CD14-positive monocyte (primary cell): ENCODE measurements at regions not wholly inside any gene's neighbourhood (a gene's known extent, or its start where the extent isn't known, plus 50 kb on each side); places are given as distances from the start of the nearest gene placed in this dataset.

Experiments used
- DNase-seq, 3 donors: peaks; one replicate each; pipeline ENCODE4 v3.0.0-alpha.2; 2011 to 2022
- H2AFZ ChIP-seq: 2 replicates; pipeline ENCODE4 v1.6.0; 2012; ENCODE audit warnings: mild to moderate bottlenecking, low read depth, low read length, inconsistent platforms; ENCODE audit not compliant: insufficient read depth, poor library complexity, severe bottlenecking
- H3K27ac ChIP-seq, 2 donors: 1 replicate in 1 of 2; 2 replicates in 1 of 2; pipeline ENCODE4 v1.5.1; 2012 to 2013; ENCODE audit warnings: low read length in 2 of 2, control low read depth in 1 of 2, inconsistent platforms in 1 of 2, low read depth in 1 of 2, mild to moderate bottlenecking in 1 of 2
- H3K27me3 ChIP-seq, 2 donors: one replicate each; pipeline versions ENCODE4 v1.6.0 to v1.6.1; 2011 to 2013; ENCODE audit warnings: low read length in 2 of 2; ENCODE audit not compliant: control insufficient read depth in 2 of 2, insufficient read depth in 2 of 2
- H3K36me3 ChIP-seq, 2 donors: replicated peaks in 1 of 2; 1 replicate in 1 of 2; 2 replicates in 1 of 2; pipeline versions ENCODE4 v1.5.1 to v1.6.1; 2012 to 2013; ENCODE audit warnings: low read length in 2 of 2, control low read depth in 1 of 2, inconsistent platforms in 1 of 2, mild to moderate bottlenecking in 1 of 2; ENCODE audit not compliant: insufficient read depth in 2 of 2, control insufficient read depth in 1 of 2
- H3K4me1 ChIP-seq, 2 donors: 1 replicate in 1 of 2; 2 replicates in 1 of 2; pipeline versions ENCODE4 v1.5.1 to v1.6.1; 2012 to 2013; ENCODE audit warnings: low read length in 2 of 2, control low read depth in 1 of 2, inconsistent platforms in 1 of 2, mild to moderate bottlenecking in 1 of 2, moderate library complexity in 1 of 2; ENCODE audit not compliant: insufficient read depth in 2 of 2, control insufficient read depth in 1 of 2
- H3K4me2 ChIP-seq: replicated peaks from 2 replicates; pipeline ENCODE3; 2012; ENCODE audit warnings: low read length, moderate library complexity, mild to moderate bottlenecking; ENCODE audit not compliant: poor library complexity, severe bottlenecking; ENCODE audit errors: extremely low read depth
- H3K4me3 ChIP-seq, 3 experiments: fragments of 200-600 bp in 1 of 3; sonication (generic) in 1 of 3; replicated peaks in 1 of 3; 1 replicate in 2 of 3; 2 replicates in 1 of 3; pipeline ENCODE4 v1.5.1; 2011 to 2013; ENCODE audit warnings: low read length in 3 of 3, mild to moderate bottlenecking in 3 of 3, control low read depth in 2 of 3, low read depth in 2 of 3, inconsistent platforms in 1 of 3, moderate library complexity in 1 of 3
- H3K79me2 ChIP-seq: 2 replicates; pipeline ENCODE4 v1.6.0; 2012; ENCODE audit warnings: mild to moderate bottlenecking, control low read depth, inconsistent platforms, low read length, moderate library complexity; ENCODE audit not compliant: insufficient read depth
- H3K9ac ChIP-seq: 2 replicates; pipeline ENCODE4 v1.6.0; 2017; ENCODE audit warnings: low read length, mild to moderate bottlenecking; ENCODE audit not compliant: insufficient read depth, poor library complexity, severe bottlenecking
- H3K9me3 ChIP-seq, 2 donors: replicated peaks in 1 of 2; 1 replicate in 1 of 2; 2 replicates in 1 of 2; pipeline versions ENCODE4 v1.5.1 to v1.6.1; 2012 to 2013; ENCODE audit warnings: low read length in 2 of 2, control low read depth in 1 of 2; ENCODE audit not compliant: control insufficient read depth in 1 of 2, insufficient read depth in 1 of 2
- H4K20me1 ChIP-seq: 2 replicates; pipeline ENCODE4 v1.6.0; 2012; ENCODE audit warnings: mild to moderate bottlenecking, low read length, control low read depth, moderate library complexity; ENCODE audit not compliant: insufficient read depth
- H3K27ac Mint-ChIP-seq, 7 donors: one replicate each; pipeline ENCODE4 v1.8.0; 2020; ENCODE audit warnings: mild to moderate bottlenecking in 7 of 7, mixed read lengths in 7 of 7, moderate library complexity in 6 of 7, inconsistent platforms in 2 of 7
- H3K27me3 Mint-ChIP-seq, 3 donors: one replicate each; pipeline ENCODE4 v1.8.0; 2021 to 2022; ENCODE audit warnings: low read depth in 3 of 3, mild to moderate bottlenecking in 3 of 3, mixed read lengths in 3 of 3, moderate library complexity in 3 of 3, inconsistent platforms in 1 of 3
- H3K36me3 Mint-ChIP-seq, 2 donors: one replicate each; pipeline ENCODE4 v1.8.0; 2020; ENCODE audit warnings: mixed read lengths in 2 of 2, inconsistent platforms in 1 of 2, mild to moderate bottlenecking in 1 of 2
- H3K4me1 Mint-ChIP-seq: one replicate; pipeline ENCODE4 v1.8.0; 2020; ENCODE audit warnings: mild to moderate bottlenecking, mixed read lengths
- H3K4me3 Mint-ChIP-seq, 2 donors: one replicate each; pipeline ENCODE4 v1.8.0; 2020; ENCODE audit warnings: mild to moderate bottlenecking in 2 of 2, mixed read lengths in 2 of 2, moderate library complexity in 1 of 2
- H3K9me3 Mint-ChIP-seq, 7 donors: one replicate each; pipeline ENCODE4 v1.8.0; 2020 to 2022; ENCODE audit warnings: mixed read lengths in 7 of 7, mild to moderate bottlenecking in 6 of 7, moderate library complexity in 6 of 7, inconsistent platforms in 2 of 7
- whole genome bisulfite sequencing: methylation state at CpG from one replicate; pipeline ENCODE4 v1.1.5; 2013; ENCODE audit warnings: missing lambda C conversion rate; ENCODE audit not compliant: insufficient coverage; 5-methylcytosine and 5-hydroxymethylcytosine counted together
- intact Hi-C, 2 donors: fragments of 100-400 bp; cut with micrococcal nuclease; formaldehyde crosslinking; loops; one replicate each; pipeline versions ENCODE4 v1.15.0 to v1.15.1; 2023
- TF ChIP-seq, protein P1 (sequence below): fragments of 200-600 bp; IDR thresholded peaks from one replicate; pipeline ENCODE4 v1.8.0; 2022; ENCODE audit warnings: antibody characterized with exemption, mild to moderate bottlenecking

DNA sequence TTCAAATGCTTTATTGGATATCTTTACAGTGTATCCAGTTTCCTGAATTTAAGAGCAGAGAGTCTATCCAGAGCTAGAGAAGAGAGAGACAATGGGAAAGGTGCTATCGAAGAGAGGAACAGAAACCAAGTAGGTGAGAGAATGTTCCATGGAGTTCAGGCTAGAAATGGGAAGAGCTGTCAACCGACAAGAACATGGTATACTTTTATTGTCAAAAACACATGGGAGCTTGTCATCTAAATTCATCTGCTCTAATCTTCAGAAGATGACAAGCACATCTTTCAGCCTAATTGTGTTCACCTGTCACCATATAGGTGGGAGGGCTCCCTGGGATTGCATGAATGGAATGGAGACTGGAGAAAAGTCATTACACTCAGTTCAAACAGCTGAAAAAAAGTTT is 690.4 kb upstream of the LRATD1 start:
- H3K4me1 Mint-ChIP-seq: no peaks in the 10 kb centered on the region
- Histone ChIP-seq H3K9me3 (no peaks in the 10 kb centered on the region), H3K9ac (no peak overlapping the region), H4K20me1 (no peaks in the 10 kb centered on the region), H3K27me3 (no peaks in the 10 kb centered on the region), H3K4me2 (no peak overlapping the region), H3K36me3 (no peaks in the 10 kb centered on the region), H3K4me1 (no peaks in the 10 kb centered on the region), H3K79me2 (no peaks in the 10 kb centered on the region), H2AFZ (no peak overlapping the region), H3K27ac (no peak overlapping the region), H3K4me3 (no peak overlapping the region)
- TF ChIP-seq, protein P1, sequence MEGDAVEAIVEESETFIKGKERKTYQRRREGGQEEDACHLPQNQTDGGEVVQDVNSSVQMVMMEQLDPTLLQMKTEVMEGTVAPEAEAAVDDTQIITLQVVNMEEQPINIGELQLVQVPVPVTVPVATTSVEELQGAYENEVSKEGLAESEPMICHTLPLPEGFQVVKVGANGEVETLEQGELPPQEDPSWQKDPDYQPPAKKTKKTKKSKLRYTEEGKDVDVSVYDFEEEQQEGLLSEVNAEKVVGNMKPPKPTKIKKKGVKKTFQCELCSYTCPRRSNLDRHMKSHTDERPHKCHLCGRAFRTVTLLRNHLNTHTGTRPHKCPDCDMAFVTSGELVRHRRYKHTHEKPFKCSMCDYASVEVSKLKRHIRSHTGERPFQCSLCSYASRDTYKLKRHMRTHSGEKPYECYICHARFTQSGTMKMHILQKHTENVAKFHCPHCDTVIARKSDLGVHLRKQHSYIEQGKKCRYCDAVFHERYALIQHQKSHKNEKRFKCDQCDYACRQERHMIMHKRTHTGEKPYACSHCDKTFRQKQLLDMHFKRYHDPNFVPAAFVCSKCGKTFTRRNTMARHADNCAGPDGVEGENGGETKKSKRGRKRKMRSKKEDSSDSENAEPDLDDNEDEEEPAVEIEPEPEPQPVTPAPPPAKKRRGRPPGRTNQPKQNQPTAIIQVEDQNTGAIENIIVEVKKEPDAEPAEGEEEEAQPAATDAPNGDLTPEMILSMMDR: no peak
- H3K9me3 Mint-ChIP-seq: peaks cover 0 to 7% (median 0%) of the 10 kb centered on the region in 7 donors
- H3K36me3 Mint-ChIP-seq: no peaks in the 10 kb centered on the region
- no peak overlapping the region for H3K27ac Mint-ChIP-seq
- 100% methylated on average over 1 of the region's 2 CpGs for WGBS
- intact Hi-C loops: no loop called here
- no peak overlapping the region for H3K4me3 Mint-ChIP-seq
- no peaks in the 10 kb centered on the region for H3K27me3 Mint-ChIP-seq
- DNase-seq: no peak

DNA sequence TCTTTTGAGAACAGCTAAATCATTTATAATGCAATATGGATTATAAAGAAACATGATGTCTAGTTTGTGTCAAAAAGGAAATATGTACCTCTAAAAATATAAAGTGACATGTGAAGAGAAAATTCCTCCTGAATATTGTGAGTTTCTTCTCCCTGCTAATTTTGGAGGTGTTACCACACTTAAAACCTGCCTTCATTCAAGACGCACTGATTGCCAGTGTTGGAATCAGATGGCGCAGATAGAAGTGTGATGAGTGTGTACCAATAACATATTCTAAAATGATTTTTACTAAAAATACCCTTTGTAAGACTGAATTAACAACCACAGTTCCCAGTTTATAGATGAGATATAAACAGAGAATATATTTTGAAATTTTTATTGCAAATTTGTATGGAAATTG is 681.8 kb upstream of the LRATD1 start:
- TF ChIP-seq, protein P1: no peak
- H2AFZ ChIP-seq: no peak overlapping the region
- no peaks in the 10 kb centered on the region for H4K20me1 ChIP-seq
- intact Hi-C loops: no loop called here
- no peaks in the 10 kb centered on the region for H3K4me1 ChIP-seq
- H3K9me3 Mint-ChIP-seq: peaks cover 0 to 9% (median 5%) of the 10 kb centered on the region in 7 donors
- H3K4me2 ChIP-seq: no peak overlapping the region
- H3K27ac Mint-ChIP-seq: no peak overlapping the region
- no peaks in the 10 kb centered on the region for H3K36me3 Mint-ChIP-seq
- no CpG with 5 or more reads among the region's 2 CpGs for WGBS
- H3K4me3 Mint-ChIP-seq: no peak overlapping the region
- no peak overlapping the region for H3K27ac ChIP-seq
- no peaks in the 10 kb centered on the region for H3K36me3 ChIP-seq
- H3K79me2 ChIP-seq: no peaks in the 10 kb centered on the region
- no peaks in the 10 kb centered on the region for H3K27me3 Mint-ChIP-seq
- no peak overlapping the region for H3K4me3 ChIP-seq
- H3K4me1 Mint-ChIP-seq: no peaks in the 10 kb centered on the region
- no peak for DNase-seq
- H3K9me3 ChIP-seq: peaks cover 0 to 7% of the 10 kb centered on the region in 2 donors
- H3K27me3 ChIP-seq: no peaks in the 10 kb centered on the region
- no peak overlapping the region for H3K9ac ChIP-seq
